DOHH2 (cell line): ENCODE measurements at regions not wholly inside any gene's neighbourhood (a gene's known extent, or its start where the extent isn't known, plus 50 kb on each side); places are given as distances from the start of the nearest gene placed in this dataset.

Experiments
- H3F3A ChIP-seq: fragments of 200-600 bp; sonication (generic), shearing (Covaris generic); 2 replicates; pipeline ENCODE4 v1.6.0; 2016; ENCODE audit warnings: antibody characterized with exemption, mild to moderate bottlenecking; ENCODE audit not compliant: control insufficient read depth, insufficient read depth
- H3K27ac ChIP-seq: fragments of 200-600 bp; sonication (generic); 2 replicates; pipeline ENCODE4 v1.5.1; 2014; ENCODE audit warnings: low read depth, mild to moderate bottlenecking, low read length, moderate library complexity
- H3K27me3 ChIP-seq: fragments of 200-600 bp; sonication (generic); 2 replicates; pipeline ENCODE4 v1.6.1; 2014; ENCODE audit warnings: mild to moderate bottlenecking, low read length, mixed read lengths; ENCODE audit not compliant: control insufficient read depth
- H3K36me3 ChIP-seq: fragments of 200-600 bp; sonication (generic); 2 replicates; pipeline ENCODE4 v1.6.1; 2014; ENCODE audit warnings: mild to moderate bottlenecking, low read length, moderate library complexity, mixed read lengths; ENCODE audit not compliant: control insufficient read depth
- H3K4me1 ChIP-seq: fragments of 200-600 bp; sonication (generic); 2 replicates; pipeline ENCODE4 v1.6.1; 2014; ENCODE audit warnings: mild to moderate bottlenecking, low read length, mixed read lengths; ENCODE audit not compliant: control insufficient read depth
- H3K4me2 ChIP-seq: fragments of 200-600 bp; sonication (generic); 2 replicates; pipeline ENCODE4 v1.6.0; 2014; ENCODE audit warnings: mild to moderate bottlenecking, low read length, moderate library complexity
- H3K4me3 ChIP-seq: fragments of 200-600 bp; sonication (generic); 2 replicates; pipeline ENCODE4 v1.5.1; 2014; ENCODE audit warnings: mild to moderate bottlenecking, low read length, mixed read lengths
- H3K79me2 ChIP-seq: fragments of 200-600 bp; sonication (generic); 2 replicates; pipeline ENCODE4 v1.6.1; 2014; ENCODE audit warnings: mild to moderate bottlenecking, low read length, mixed read lengths; ENCODE audit not compliant: control insufficient read depth
- H3K9me2 ChIP-seq: fragments of 200-600 bp; sonication (generic); replicated peaks from 2 replicates; pipeline ENCODE4 v1.6.1; 2014; ENCODE audit warnings: mild to moderate bottlenecking, low read length, mixed read lengths; ENCODE audit not compliant: control insufficient read depth
- H3K9me3 ChIP-seq: fragments of 200-600 bp; sonication (generic); 2 replicates; pipeline ENCODE4 v1.6.1; 2014; ENCODE audit warnings: antibody characterized with exemption, low read length, mixed read lengths; ENCODE audit not compliant: control insufficient read depth, insufficient read depth
- H4K20me1 ChIP-seq: fragments of 200-600 bp; sonication (generic); 2 replicates; pipeline ENCODE4 v1.6.0; 2014; ENCODE audit warnings: low read depth, mild to moderate bottlenecking, antibody characterized with exemption, low read length, moderate library complexity; ENCODE audit not compliant: control insufficient read depth, insufficient read depth
- CTCF ChIP-seq: fragments of 200-600 bp; sonication (generic); IDR thresholded peaks from one replicate; pipeline ENCODE4 v1.5.1; 2014; ENCODE audit warnings: antibody characterized with exemption, mild to moderate bottlenecking, low read depth, low read length; ENCODE audit not compliant: poor library complexity, severe bottlenecking
- EZH2phosphoT487 ChIP-seq: fragments of 200-600 bp; sonication (generic); IDR thresholded peaks from 2 replicates; pipeline ENCODE4 v1.6.1; 2017; ENCODE audit warnings: borderline replicate concordance, mild to moderate bottlenecking, antibody characterized with exemption, low read length, moderate library complexity, mixed read lengths

- H3K4me3 ChIP-seq: no peak overlapping the region
Measured at GRCh38 chr5:141789330-141789729, 88.9 kb downstream of the PCDH1 start.

GRCh38 chr5:141788296-141788970 lies 89.8 kb downstream of the PCDH1 start:
- no peaks in the 10 kb centered on the region for H3K4me1 ChIP-seq
- H3K9me3 ChIP-seq: no peaks in the 10 kb centered on the region
- H3K27me3 ChIP-seq: peaks cover 25% of the 10 kb centered on the region
- no peaks in the 10 kb centered on the region for H4K20me1 ChIP-seq
- no peak overlapping the region for H3K4me2 ChIP-seq
- TF ChIP-seq CTCF: no peak
- TF ChIP-seq EZH2phosphoT487: no peak
- H3F3A ChIP-seq: no peaks in the 10 kb centered on the region
- H3K79me2 ChIP-seq: no peaks in the 10 kb centered on the region
- H3K9me2 ChIP-seq: no peaks in the 10 kb centered on the region
- H3K27ac ChIP-seq: no peak overlapping the region
- H3K36me3 ChIP-seq: no peaks in the 10 kb centered on the region
- no peak overlapping the region for H3K4me3 ChIP-seq

More at GRCh38 chr5:141789330-141789729, 88.9 kb downstream of the PCDH1 start:
- H3F3A ChIP-seq: no peaks in the 10 kb centered on the region
- H3K79me2 ChIP-seq: no peaks in the 10 kb centered on the region
- H3K27ac ChIP-seq: no peak overlapping the region
- H3K9me3 ChIP-seq: no peaks in the 10 kb centered on the region
- H3K36me3 ChIP-seq: no peaks in the 10 kb centered on the region
- H4K20me1 ChIP-seq: no peaks in the 10 kb centered on the region
- H3K4me2 ChIP-seq: no peak overlapping the region
- H3K9me2 ChIP-seq: no peaks in the 10 kb centered on the region
- H3K27me3 ChIP-seq: peaks cover 25% of the 10 kb centered on the region
- no peaks in the 10 kb centered on the region for H3K4me1 ChIP-seq
- no peak for TF ChIP-seq EZH2phosphoT487
- TF ChIP-seq CTCF: no peak

- no peak for TF ChIP-seq CTCF
- Histone ChIP-seq H3K27me3 (peaks cover 36% of the 10 kb centered on the region), H3K79me2 (no peaks in the 10 kb centered on the region)
Measured at GRCh38 chr5:141787376-141787775, 90.8 kb downstream of the PCDH1 start.

More at GRCh38 chr5:141787376-141787775, 90.8 kb downstream of the PCDH1 start:
- Histone ChIP-seq H3K4me1 (no peaks in the 10 kb centered on the region), H3K4me3 (no peak overlapping the region), H3K36me3 (no peaks in the 10 kb centered on the region), H3K9me2 (no peaks in the 10 kb centered on the region), H3K4me2 (no peak overlapping the region), H3F3A (no peaks in the 10 kb centered on the region), H3K9me3 (no peaks in the 10 kb centered on the region), H4K20me1 (no peaks in the 10 kb centered on the region), H3K27ac (no peak overlapping the region)
